Hepatocyte (in vitro differentiated cells): ENCODE measurements at regions not wholly inside any gene's neighbourhood (a gene's known extent, or its start where the extent isn't known, plus 50 kb on each side); places are given as distances from the start of the nearest gene placed in this dataset.

ENCODE experiments used
- EZH2phosphoT487 ChIP-seq: fragments of 200-600 bp; sonication (generic); IDR thresholded peaks from one replicate; pipeline ENCODE4 v1.6.1; 2018; ENCODE audit warnings: antibody characterized with exemption, mild to moderate bottlenecking, low read depth, moderate library complexity; ENCODE audit not compliant: unreplicated experiment, severe bottlenecking
- TF ChIP-seq, protein P1 (sequence below): fragments of 200-600 bp; sonication (generic); IDR thresholded peaks from 2 replicates; pipeline ENCODE4 v1.5.1; 2016; ENCODE audit warnings: antibody characterized with exemption, mild to moderate bottlenecking; ENCODE audit not compliant: poor library complexity

GRCh38 chr3:18919158-18919557 lies 229.2 kb upstream of the KCNH8 start:
- TF ChIP-seq, protein P1, sequence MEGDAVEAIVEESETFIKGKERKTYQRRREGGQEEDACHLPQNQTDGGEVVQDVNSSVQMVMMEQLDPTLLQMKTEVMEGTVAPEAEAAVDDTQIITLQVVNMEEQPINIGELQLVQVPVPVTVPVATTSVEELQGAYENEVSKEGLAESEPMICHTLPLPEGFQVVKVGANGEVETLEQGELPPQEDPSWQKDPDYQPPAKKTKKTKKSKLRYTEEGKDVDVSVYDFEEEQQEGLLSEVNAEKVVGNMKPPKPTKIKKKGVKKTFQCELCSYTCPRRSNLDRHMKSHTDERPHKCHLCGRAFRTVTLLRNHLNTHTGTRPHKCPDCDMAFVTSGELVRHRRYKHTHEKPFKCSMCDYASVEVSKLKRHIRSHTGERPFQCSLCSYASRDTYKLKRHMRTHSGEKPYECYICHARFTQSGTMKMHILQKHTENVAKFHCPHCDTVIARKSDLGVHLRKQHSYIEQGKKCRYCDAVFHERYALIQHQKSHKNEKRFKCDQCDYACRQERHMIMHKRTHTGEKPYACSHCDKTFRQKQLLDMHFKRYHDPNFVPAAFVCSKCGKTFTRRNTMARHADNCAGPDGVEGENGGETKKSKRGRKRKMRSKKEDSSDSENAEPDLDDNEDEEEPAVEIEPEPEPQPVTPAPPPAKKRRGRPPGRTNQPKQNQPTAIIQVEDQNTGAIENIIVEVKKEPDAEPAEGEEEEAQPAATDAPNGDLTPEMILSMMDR = no peak
- no peak for TF ChIP-seq EZH2phosphoT487
